ENCODE measurements at regions not wholly inside any gene's neighbourhood (a gene's known extent, or its start where the extent isn't known, plus 50 kb on each side); places are given as distances from the start of the nearest gene placed in this dataset.

GRCh38 chr12:82132390-82132789, 225.8 kb downstream of the CCDC59 start:
- no peak for TF ChIP-seq CTCF (IDR thresholded peaks at IDR 0.05; ENCODE audit: low read depth, low read length)
- no peak for TF ChIP-seq EZH2phosphoT487 (IDR thresholded peaks at IDR 0.05; ENCODE audit: low read depth)
